T follicular helper cell (primary cell): ENCODE measurements at regions not wholly inside any gene's neighbourhood (a gene's known extent, or its start where the extent isn't known, plus 50 kb on each side); places are given as distances from the start of the nearest gene placed in this dataset.
"Not testable (repeated sequence)": the region's sequence is repeated elsewhere in the genome, so short reads cannot be mapped to it uniquely, and the experiment has no call there.

Experiments
- DNase-seq: peaks from one replicate; pipeline ENCODE4 v3.0.0-alpha.2; 2020; ENCODE audit warnings: low read depth

- not testable (repeated sequence) for DNase-seq
These were observed 90.0 kb downstream of the MRPL14 start for GRCh38 chr6:44037276-44037675.

GRCh38 chr6:44036699-44037101 lies 90.6 kb downstream of the MRPL14 start:
- no peak for DNase-seq

GRCh38 chr6:44036196-44036595 lies 91.1 kb downstream of the MRPL14 start:
- DNase-seq, result no peak

- no peak for DNase-seq
These were observed 91.6 kb downstream of the MRPL14 start for GRCh38 chr6:44035621-44036020.

GRCh38 chr6:44034931-44035345 lies 92.3 kb downstream of the MRPL14 start:
- no peak for DNase-seq

GRCh38 chr6:44034391-44034861 lies 92.8 kb downstream of the MRPL14 start:
- no peak for DNase-seq

- DNase-seq, result no peak
These were observed 96.3 kb downstream of the MRPL14 start for GRCh38 chr6:44030812-44031454.

- no peak for DNase-seq
These were observed 97.6 kb downstream of the MRPL14 start for GRCh38 chr6:44029444-44030185.

- no peak for DNase-seq
These were observed 98.4 kb downstream of the MRPL14 start for GRCh38 chr6:44028789-44029310.

GRCh38 chr6:44025226-44025625 lies 102.0 kb downstream of the MRPL14 start:
- no peak for DNase-seq

- no peak for DNase-seq
These were observed 102.6 kb downstream of the MRPL14 start for GRCh38 chr6:44024574-44025219.

GRCh38 chr6:44023586-44024454 lies 103.4 kb downstream of the MRPL14 start:
- DNase-seq, result no peak

- no peak for DNase-seq
These were observed 104.4 kb downstream of the MRPL14 start for GRCh38 chr6:44022671-44023352.

- no peak for DNase-seq
These were observed 105.0 kb downstream of the MRPL14 start for GRCh38 chr6:44022296-44022661.

- DNase-seq, result no peak
These were observed 105.5 kb downstream of the MRPL14 start for GRCh38 chr6:44021589-44022295.

GRCh38 chr6:44020664-44021425 lies 106.4 kb downstream of the MRPL14 start:
- no peak for DNase-seq

GRCh38 chr6:44020148-44020547 lies 107.1 kb downstream of the MRPL14 start:
- DNase-seq, result no peak

- DNase-seq, result not testable (repeated sequence)
These were observed 109.9 kb downstream of the MRPL14 start for GRCh38 chr6:44017307-44017706.

GRCh38 chr6:44016131-44016870 lies 111.0 kb downstream of the MRPL14 start:
- no peak for DNase-seq
